ENCODE measurements at regions not wholly inside any gene's neighbourhood (a gene's known extent, or its start where the extent isn't known, plus 50 kb on each side); places are given as distances from the start of the nearest gene placed in this dataset.
A peak's percentile ranks its signal among the peaks of the same experiment; 100 is the strongest.

DNA sequence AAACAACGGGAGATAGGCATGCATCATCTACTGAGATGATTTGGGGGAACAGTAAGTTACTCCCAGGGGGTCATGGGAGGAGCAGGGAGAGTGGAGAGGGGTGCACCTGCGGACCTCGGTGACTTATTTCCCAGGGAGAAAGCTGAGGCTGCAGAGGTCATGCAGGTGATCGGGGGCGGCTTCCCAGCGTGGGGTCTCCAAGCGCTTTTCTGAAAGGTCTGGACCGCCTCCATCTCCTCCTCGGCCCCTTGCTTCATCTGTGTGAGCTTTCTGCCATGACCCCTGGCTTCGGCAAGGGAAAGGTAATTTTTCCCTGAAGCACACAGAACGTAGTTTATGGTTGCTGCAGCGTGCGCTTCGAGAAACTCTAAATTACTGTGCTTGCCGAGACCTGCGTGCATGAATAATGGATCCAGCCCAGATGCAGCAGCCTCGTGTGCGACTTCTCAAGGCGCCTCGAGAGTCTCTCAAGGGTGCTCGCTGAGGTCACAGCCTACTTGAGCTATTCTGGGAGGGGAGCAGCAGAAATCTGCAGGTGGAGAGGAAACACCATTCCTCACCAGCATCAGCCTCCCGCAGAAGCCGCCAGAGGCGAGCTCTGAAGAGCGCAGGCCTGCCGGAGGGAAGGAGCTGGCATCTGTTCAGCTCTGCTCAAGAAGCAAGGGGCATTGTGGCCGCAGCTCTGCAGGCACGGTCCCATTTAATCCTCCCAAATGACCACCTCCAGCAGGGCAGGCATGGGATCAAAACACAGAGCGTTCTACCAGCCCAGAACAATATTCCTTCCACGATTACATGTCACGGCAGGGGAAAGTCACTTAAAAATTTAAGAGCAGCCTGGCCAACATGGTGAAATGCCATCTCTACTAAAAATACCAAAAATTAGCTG lies 308.4 kb upstream of the MYT1L start:
- peaks cover 0 to 3% (median 0%) of the 10 kb centered on the region in 4 donors for H3K4me1 ChIP-seq
- no peaks in the 10 kb centered on the region for H3K9me3 ChIP-seq
- TF ChIP-seq POLR2A (IDR thresholded peaks at IDR 0.05; ENCODE audit: low read depth): no peak
- TF ChIP-seq EP300 (IDR thresholded peaks at IDR 0.05): no peak
- no peak for TF ChIP-seq POLR2AphosphoS5 (IDR thresholded peaks at IDR 0.05)
- TF ChIP-seq, protein P1, sequence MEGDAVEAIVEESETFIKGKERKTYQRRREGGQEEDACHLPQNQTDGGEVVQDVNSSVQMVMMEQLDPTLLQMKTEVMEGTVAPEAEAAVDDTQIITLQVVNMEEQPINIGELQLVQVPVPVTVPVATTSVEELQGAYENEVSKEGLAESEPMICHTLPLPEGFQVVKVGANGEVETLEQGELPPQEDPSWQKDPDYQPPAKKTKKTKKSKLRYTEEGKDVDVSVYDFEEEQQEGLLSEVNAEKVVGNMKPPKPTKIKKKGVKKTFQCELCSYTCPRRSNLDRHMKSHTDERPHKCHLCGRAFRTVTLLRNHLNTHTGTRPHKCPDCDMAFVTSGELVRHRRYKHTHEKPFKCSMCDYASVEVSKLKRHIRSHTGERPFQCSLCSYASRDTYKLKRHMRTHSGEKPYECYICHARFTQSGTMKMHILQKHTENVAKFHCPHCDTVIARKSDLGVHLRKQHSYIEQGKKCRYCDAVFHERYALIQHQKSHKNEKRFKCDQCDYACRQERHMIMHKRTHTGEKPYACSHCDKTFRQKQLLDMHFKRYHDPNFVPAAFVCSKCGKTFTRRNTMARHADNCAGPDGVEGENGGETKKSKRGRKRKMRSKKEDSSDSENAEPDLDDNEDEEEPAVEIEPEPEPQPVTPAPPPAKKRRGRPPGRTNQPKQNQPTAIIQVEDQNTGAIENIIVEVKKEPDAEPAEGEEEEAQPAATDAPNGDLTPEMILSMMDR (IDR thresholded peaks at IDR 0.05): no peak
- DNase-seq (ENCODE audit: extremely low spot score): no peak
- H3K36me3 ChIP-seq: no peaks in the 10 kb centered on the region
- H3K27ac ChIP-seq (replicated peaks in 1 of 4): no peak overlapping the region
- H3K27me3 ChIP-seq: peaks cover 0 to 8% (median 0%) of the 10 kb centered on the region in 4 donors
- H3K4me3 ChIP-seq: no peak overlapping the region
- intact Hi-C loops (cut with DNase I): no loop called here
- 75% methylated on average over 28 of the region's 31 CpGs for WGBS

DNA sequence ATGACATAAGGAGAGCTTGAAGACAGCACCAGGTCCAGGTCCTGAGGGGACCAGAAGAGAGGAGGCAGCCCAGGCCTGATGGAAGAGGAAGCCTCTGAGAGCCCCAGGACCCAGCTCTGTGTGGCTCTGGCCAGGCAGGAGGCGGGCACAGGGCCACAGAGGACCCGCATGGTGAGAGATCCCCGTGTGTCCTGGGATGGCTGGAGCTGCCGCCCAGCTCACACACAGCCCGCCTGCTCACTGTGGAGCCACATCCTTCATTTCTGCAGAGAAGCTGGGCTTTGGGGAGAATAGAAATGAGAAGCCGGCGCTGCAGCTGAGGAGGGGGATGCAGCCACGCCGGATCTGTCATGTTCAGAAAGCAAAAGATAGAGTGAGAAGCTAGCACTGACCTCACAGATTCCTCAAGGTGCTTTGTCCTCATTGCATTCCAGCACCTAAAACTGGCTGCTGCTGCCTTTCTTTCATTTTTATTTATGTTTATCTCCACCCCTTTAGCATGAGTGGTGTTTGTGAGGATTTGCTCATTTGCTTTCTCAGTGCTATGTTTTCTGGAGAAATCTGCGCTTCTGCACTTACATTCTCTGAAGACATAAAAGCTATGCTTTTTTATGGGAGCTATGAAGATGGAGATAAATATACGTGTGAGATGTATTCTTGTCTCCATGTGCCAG lies 307.6 kb upstream of the MYT1L start:
- Histone ChIP-seq H3K9me3 (no peaks in the 10 kb centered on the region), H3K4me3 (no peak overlapping the region), H3K27me3 (peaks cover 0 to 5% (median 0%) of the 10 kb centered on the region in 4 donors), H3K36me3 (no peaks in the 10 kb centered on the region), H3K4me1 (peaks cover 0 to 3% (median 0%) of the 10 kb centered on the region in 4 donors), H3K27ac (replicated peaks in 1 of 4) (no peak overlapping the region)
- WGBS: 68% methylated on average over 11 of the region's 11 CpGs
- no peak for TF ChIP-seq POLR2AphosphoS5 (IDR thresholded peaks at IDR 0.05)
- TF ChIP-seq EP300 (IDR thresholded peaks at IDR 0.05): no peak
- TF ChIP-seq, protein P1 (IDR thresholded peaks at IDR 0.05): no peak
- no peak for TF ChIP-seq POLR2A (IDR thresholded peaks at IDR 0.05; ENCODE audit: low read depth)
- DNase-seq (ENCODE audit: extremely low spot score): no peak
- intact Hi-C loops (cut with DNase I): no loop called here

DNA sequence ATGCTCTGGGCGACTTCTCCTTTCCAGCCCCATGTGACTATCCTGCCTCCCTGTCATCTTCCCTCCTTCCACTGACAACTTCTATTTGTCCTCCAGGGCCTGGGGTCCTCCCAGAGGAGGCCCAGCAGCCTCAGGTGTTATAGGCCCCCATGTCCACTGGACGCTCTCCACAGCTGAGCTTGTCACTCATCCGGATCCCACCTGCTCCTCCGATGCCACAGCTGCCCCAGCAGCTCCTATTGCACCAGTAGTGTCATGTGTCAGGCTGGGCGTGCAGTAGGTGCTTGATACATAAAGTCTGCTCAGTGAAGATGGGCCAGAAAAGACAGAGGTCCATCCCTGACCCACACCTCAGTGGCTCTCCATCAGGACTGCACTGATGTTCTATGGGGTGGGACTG lies 305.7 kb upstream of the MYT1L start:
- Histone ChIP-seq H3K4me3 (no peak overlapping the region), H3K27me3 (peaks cover 0 to 5% (median 0%) of the 10 kb centered on the region in 4 donors), H3K4me1 (peaks cover 0 to 3% (median 0%) of the 10 kb centered on the region in 4 donors), H3K36me3 (no peaks in the 10 kb centered on the region), H3K27ac (replicated peaks in 1 of 4) (no peak overlapping the region), H3K9me3 (no peaks in the 10 kb centered on the region)
- 90% methylated on average over 5 of the region's 5 CpGs for WGBS
- no peak for DNase-seq (ENCODE audit: extremely low spot score)
- TF ChIP-seq EP300 (IDR thresholded peaks at IDR 0.05): no peak
- TF ChIP-seq POLR2A (IDR thresholded peaks at IDR 0.05; ENCODE audit: low read depth): no peak
- no peak for TF ChIP-seq POLR2AphosphoS5 (IDR thresholded peaks at IDR 0.05)
- TF ChIP-seq, protein P1 (IDR thresholded peaks at IDR 0.05): no peak
- intact Hi-C loops (cut with DNase I): no loop called here

DNA sequence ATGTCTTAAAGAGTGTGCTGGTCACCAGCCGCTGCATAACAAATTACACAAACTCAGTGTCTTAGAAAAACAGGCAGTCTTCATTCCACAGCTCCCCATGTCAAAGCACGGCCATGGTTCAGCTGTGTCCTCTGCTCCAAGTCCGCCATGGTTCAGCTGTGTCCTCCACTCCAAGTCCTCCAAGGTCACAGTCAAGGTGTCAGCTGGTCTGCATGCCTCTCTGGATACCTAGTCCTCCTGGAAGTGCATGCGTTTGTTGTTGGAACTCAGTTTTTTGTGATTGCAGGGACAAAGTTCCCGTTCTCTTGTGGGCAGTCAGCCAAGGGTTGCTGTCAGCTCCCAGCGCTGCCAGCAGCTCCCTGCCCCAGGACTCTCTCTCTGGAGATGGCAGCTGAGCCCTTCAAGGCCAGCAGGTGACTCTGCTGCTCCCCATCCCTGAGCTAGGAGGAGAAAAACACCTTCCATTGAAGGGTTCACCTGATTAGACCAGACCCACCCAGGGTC lies 304.0 kb upstream of the MYT1L start:
- peaks cover 0 to 3% (median 0%) of the 10 kb centered on the region in 4 donors for H3K4me1 ChIP-seq
- peak; percentile 42 for DNase-seq (ENCODE audit: extremely low spot score)
- no peak for TF ChIP-seq POLR2AphosphoS5 (IDR thresholded peaks at IDR 0.05)
- TF ChIP-seq POLR2A (IDR thresholded peaks at IDR 0.05; ENCODE audit: low read depth): no peak
- TF ChIP-seq, protein P1 (IDR thresholded peaks at IDR 0.05): no peak
- no peak for TF ChIP-seq EP300 (IDR thresholded peaks at IDR 0.05)
- intact Hi-C loops (cut with DNase I): no loop called here
- H3K9me3 ChIP-seq: no peaks in the 10 kb centered on the region
- WGBS: 79% methylated on average over 2 of the region's 6 CpGs
- H3K36me3 ChIP-seq: no peaks in the 10 kb centered on the region
- peaks cover 0 to 5% (median 0%) of the 10 kb centered on the region in 4 donors for H3K27me3 ChIP-seq
- H3K4me3 ChIP-seq: no peak overlapping the region
- no peak overlapping the region for H3K27ac ChIP-seq (replicated peaks in 1 of 4)
